H9 (cell line): ENCODE measurements at regions not wholly inside any gene's neighbourhood (a gene's known extent, or its start where the extent isn't known, plus 50 kb on each side); places are given as distances from the start of the nearest gene placed in this dataset.

Experiments
- DNase-seq: peaks from one replicate; pipeline ENCODE4 v3.0.0-alpha.2; 2017
- H2AFZ ChIP-seq: one replicate; pipeline ENCODE4 v1.6.1; 2013; ENCODE audit warnings: mild to moderate bottlenecking, low read length, control low read depth, moderate library complexity
- H2AK5ac ChIP-seq: 2 replicates; pipeline ENCODE4 v1.6.1; 2013; ENCODE audit warnings: low read length, control low read depth, mixed read lengths; ENCODE audit not compliant: insufficient read length
- H2BK120ac ChIP-seq: one replicate; pipeline ENCODE4 v1.6.1; 2013; ENCODE audit warnings: low read depth, mild to moderate bottlenecking, low read length, control low read depth, inconsistent platforms; ENCODE audit not compliant: poor library complexity, severe bottlenecking
- H2BK12ac ChIP-seq: 2 replicates; pipeline ENCODE4 v1.6.1; 2013; ENCODE audit warnings: low read length, control low read depth, mixed read lengths, low read depth; ENCODE audit not compliant: insufficient read length
- H2BK15ac ChIP-seq: 2 replicates; pipeline ENCODE4 v1.6.1; 2013; ENCODE audit warnings: low read depth, low read length, control low read depth
- H2BK20ac ChIP-seq: one replicate; pipeline ENCODE4 v1.6.1; 2013; ENCODE audit warnings: low read depth, mild to moderate bottlenecking, low read length, control low read depth, inconsistent platforms; ENCODE audit not compliant: poor library complexity, severe bottlenecking
- H2BK5ac ChIP-seq: 2 replicates; pipeline ENCODE4 v1.6.1; 2013; ENCODE audit warnings: low read length, control low read depth, mixed read lengths; ENCODE audit not compliant: insufficient read length
- H3K14ac ChIP-seq: 2 replicates; pipeline ENCODE4 v1.6.1; 2013; ENCODE audit warnings: low read length, control low read depth; ENCODE audit not compliant: insufficient read depth
- H3K18ac ChIP-seq: 2 replicates; pipeline ENCODE4 v1.6.1; 2013; ENCODE audit warnings: low read depth, mild to moderate bottlenecking, mixed read lengths, low read length, control low read depth; ENCODE audit not compliant: insufficient read length
- H3K23ac ChIP-seq: 2 replicates; pipeline ENCODE4 v1.6.1; 2013; ENCODE audit warnings: low read length, control low read depth, mixed read lengths, low read depth; ENCODE audit not compliant: insufficient read length
- H3K23me2 ChIP-seq: 2 replicates; pipeline ENCODE4 v1.6.1; 2013; ENCODE audit warnings: low read depth, mild to moderate bottlenecking, mixed read lengths, low read length, control low read depth; ENCODE audit not compliant: insufficient read length, poor library complexity, severe bottlenecking
- H3K27ac ChIP-seq: 2 replicates; pipeline ENCODE4 v1.5.1; 2013; ENCODE audit warnings: low read length, control low read depth, mixed read lengths, low read depth; ENCODE audit not compliant: insufficient read length
- H3K27me3 ChIP-seq: 2 replicates; pipeline ENCODE4 v1.6.1; 2013; ENCODE audit warnings: low read length, control low read depth, inconsistent platforms; ENCODE audit not compliant: insufficient read depth
- H3K4ac ChIP-seq: 2 replicates; pipeline ENCODE4 v1.6.1; 2013; ENCODE audit warnings: low read depth, mild to moderate bottlenecking, control low read depth, inconsistent platforms, low read length, moderate library complexity
- H3K4me1 ChIP-seq: 2 replicates; pipeline ENCODE4 v1.6.1; 2013; ENCODE audit warnings: low read length, control low read depth, inconsistent platforms; ENCODE audit not compliant: insufficient read depth
- H3K4me2 ChIP-seq: 2 replicates; pipeline ENCODE4 v1.6.1; 2013; ENCODE audit warnings: low read length, control low read depth, mixed read lengths; ENCODE audit not compliant: insufficient read length, insufficient read depth
- H3K56ac ChIP-seq: 2 replicates; pipeline ENCODE4 v1.6.1; 2013; ENCODE audit warnings: low read depth, mild to moderate bottlenecking, mixed read lengths, low read length, control low read depth; ENCODE audit not compliant: insufficient read length
- H3K79me1 ChIP-seq: 2 replicates; pipeline ENCODE4 v1.6.1; 2013; ENCODE audit warnings: low read depth, mild to moderate bottlenecking, moderate library complexity, low read length, control low read depth, inconsistent platforms; ENCODE audit not compliant: insufficient read depth, poor library complexity, severe bottlenecking
- H3K79me2 ChIP-seq: 2 replicates; pipeline ENCODE4 v1.6.1; 2013; ENCODE audit warnings: low read length, control low read depth, inconsistent platforms; ENCODE audit not compliant: insufficient read depth
- H3K9ac ChIP-seq: 2 replicates; pipeline ENCODE4 v1.6.1; 2013; ENCODE audit warnings: low read length, control low read depth, mixed read lengths; ENCODE audit not compliant: insufficient read length; ENCODE audit errors: extremely low read depth
- H3K9me3 ChIP-seq: one replicate; pipeline ENCODE4 v1.6.1; 2013; ENCODE audit warnings: low read depth, low read length, inconsistent platforms; ENCODE audit not compliant: control insufficient read depth
- H3T11ph ChIP-seq: one replicate; pipeline ENCODE4 v1.6.1; 2013; ENCODE audit warnings: mild to moderate bottlenecking, low read length, control low read depth, inconsistent platforms
- H4K20me1 ChIP-seq: one replicate; pipeline ENCODE4 v1.6.1; 2013; ENCODE audit not compliant: control insufficient read depth, insufficient read length, insufficient read depth
- H4K5ac ChIP-seq: 2 replicates; pipeline ENCODE4 v1.6.1; 2013; ENCODE audit warnings: low read depth, mild to moderate bottlenecking, mixed read lengths, low read length, control low read depth; ENCODE audit not compliant: insufficient read length
- H4K8ac ChIP-seq: replicated peaks from 2 replicates; pipeline ENCODE4 v1.6.1; 2013; ENCODE audit warnings: low read length, control low read depth, mixed read lengths, low read depth; ENCODE audit not compliant: insufficient read length
- H4K91ac ChIP-seq: 2 replicates; pipeline ENCODE4 v1.6.1; 2013; ENCODE audit warnings: low read depth, mild to moderate bottlenecking, moderate library complexity, mixed read lengths, low read length, control low read depth; ENCODE audit not compliant: insufficient read length
- H3K27ac Mint-ChIP-seq, 3 experiments: 2 replicates in 2 of 3; 3 replicates in 1 of 3; pipeline ENCODE4 v1.8.0; 2020 to 2021; ENCODE audit warnings: mixed read lengths in 3 of 3, mild to moderate bottlenecking in 1 of 3, moderate library complexity in 1 of 3
- H3K27me3 Mint-ChIP-seq: 2 replicates; pipeline ENCODE4 v1.8.0; 2021; ENCODE audit warnings: low read depth, mild to moderate bottlenecking, moderate library complexity, mixed read lengths
- H3K36me3 Mint-ChIP-seq, 3 experiments: 2 replicates in 2 of 3; 3 replicates in 1 of 3; pipeline ENCODE4 v1.8.0; 2020 to 2021; ENCODE audit warnings: low read depth in 3 of 3, mixed read lengths in 3 of 3; ENCODE audit not compliant: insufficient read depth in 1 of 3
- H3K4me1 Mint-ChIP-seq, 2 experiments: 2 replicates each; pipeline ENCODE4 v1.8.0; 2020; ENCODE audit warnings: mixed read lengths in 2 of 2
- H3K4me3 Mint-ChIP-seq, 2 experiments: 2 replicates in 1 of 2; 3 replicates in 1 of 2; pipeline ENCODE4 v1.8.0; 2020 to 2021; ENCODE audit warnings: mild to moderate bottlenecking in 2 of 2, mixed read lengths in 2 of 2, moderate library complexity in 1 of 2
- H3K9me3 Mint-ChIP-seq, 2 experiments: 2 replicates in 1 of 2; 3 replicates in 1 of 2; pipeline ENCODE4 v1.8.0; 2020; ENCODE audit warnings: mild to moderate bottlenecking in 2 of 2, mixed read lengths in 2 of 2, moderate library complexity in 1 of 2
- CTCF ChIP-seq: fragments of 200-600 bp; sonication (generic); conservative IDR thresholded peaks from 3 replicates; pipeline ENCODE4 v1.8.0; 2021; ENCODE audit warnings: antibody characterized with exemption, mild to moderate bottlenecking
- WGBS: extraction: QIAGEN DNeasy Blood & Tissue Kit; methylation state at CpG from one replicate; pipeline ENCODE4 v1.1.7; 2013; ENCODE audit warnings: missing lambda C conversion rate, low lambda C conversion rate, mixed read lengths; ENCODE audit not compliant: insufficient read length; ENCODE audit errors: extremely low coverage; 5-methylcytosine and 5-hydroxymethylcytosine counted together

GRCh38 chr15:89028036-89028435 lies 60.2 kb upstream of the ABHD2 start:
- no peak overlapping the region for H2BK15ac ChIP-seq
- DNase-seq = no peak
- Mint-ChIP-seq H3K36me3 (peaks cover 2 to 22% (median 8%) of the 10 kb centered on the region in 3 experiments; a peak in 5 of 7 replicates), H3K27ac (no peak overlapping the region), H3K27me3 (no peaks in the 10 kb centered on the region; the same call in 1 of the 2 replicates), H3K4me1 (peaks cover 3 to 4% of the 10 kb centered on the region in 2 experiments; a peak in 1 of 4 replicates), H3K9me3 (peaks cover 11 to 18% of the 10 kb centered on the region in 2 experiments; a peak in 4 of 5 replicates), H3K4me3 (no peak overlapping the region)
- no peaks in the 10 kb centered on the region for H3K27me3 ChIP-seq
- H3K4me1 ChIP-seq = no peaks in the 10 kb centered on the region
- no peaks in the 10 kb centered on the region for H3K23me2 ChIP-seq
- H3K79me2 ChIP-seq = no peaks in the 10 kb centered on the region
- no peak overlapping the region for H3K23ac ChIP-seq
- no peak overlapping the region for H2BK120ac ChIP-seq
- H3K18ac ChIP-seq = no peak overlapping the region
- no peak overlapping the region for H2AFZ ChIP-seq
- no peaks in the 10 kb centered on the region for H3K9me3 ChIP-seq
- no peak for TF ChIP-seq CTCF
- H3K14ac ChIP-seq = no peak overlapping the region
- no peak overlapping the region for H2AK5ac ChIP-seq
- H3K79me1 ChIP-seq = no peaks in the 10 kb centered on the region
- H3T11ph ChIP-seq = no peak overlapping the region
- H4K20me1 ChIP-seq = no peaks in the 10 kb centered on the region
- no peak overlapping the region for H3K4me2 ChIP-seq
- H4K91ac ChIP-seq = no peak overlapping the region
- H2BK5ac ChIP-seq = no peak overlapping the region
- H2BK12ac ChIP-seq = no peak overlapping the region
- no peak overlapping the region for H3K4ac ChIP-seq
- no peak overlapping the region for H3K27ac ChIP-seq
- H2BK20ac ChIP-seq = no peak overlapping the region
- no peak overlapping the region for H3K9ac ChIP-seq
- H3K56ac ChIP-seq = no peak overlapping the region
- H4K8ac ChIP-seq = no peak overlapping the region
- no peak overlapping the region for H4K5ac ChIP-seq
- no CpG with 5 or more reads among the region's 7 CpGs for WGBS
